HepG2 (cell line): ENCODE measurements at regions not wholly inside any gene's neighbourhood (a gene's known extent, or its start where the extent isn't known, plus 50 kb on each side); places are given as distances from the start of the nearest gene placed in this dataset.
A peak's percentile ranks its signal among the peaks of the same experiment; 100 is the strongest.

Source experiments
- BATF2 ChIP-seq: sonication (generic); formaldehyde crosslinking; IDR thresholded peaks from 2 replicates; pipeline ENCODE4 v1.8.0; 2022; ENCODE audit warnings: mild to moderate bottlenecking, missing genetic modification reagents, moderate library complexity
- DMAP1 ChIP-seq: IDR thresholded peaks from 2 replicates; pipeline ENCODE4 v1.6.1; 2016
- ETV5 ChIP-seq: IDR thresholded peaks from 2 replicates; pipeline ENCODE4 v1.6.1; 2018; ENCODE audit warnings: missing biosample characterization, missing genetic modification reagents, inconsistent platforms, borderline replicate concordance
- FOXO1 ChIP-seq: sonication (generic); formaldehyde crosslinking; IDR thresholded peaks from 2 replicates; pipeline ENCODE4 v1.4.0; 2020; ENCODE audit warnings: missing genetic modification reagents
- GMEB2 ChIP-seq: IDR thresholded peaks from 2 replicates; pipeline ENCODE4 v1.6.1; 2016; ENCODE audit warnings: missing biosample characterization, missing genetic modification reagents, low read depth
- HDAC1 ChIP-seq: sonication (generic); formaldehyde crosslinking; IDR thresholded peaks from 2 replicates; pipeline ENCODE4 v1.5.1; 2020; ENCODE audit warnings: mild to moderate bottlenecking, missing genetic modification reagents
- MAFG ChIP-seq: sonication (generic); formaldehyde crosslinking; IDR thresholded peaks from 2 replicates; pipeline ENCODE4 v1.5.1; 2020; ENCODE audit warnings: mild to moderate bottlenecking, missing genetic modification reagents
- NFKBIZ ChIP-seq: IDR thresholded peaks from 2 replicates; pipeline ENCODE4 v1.6.1; 2018; ENCODE audit warnings: missing genetic modification reagents, missing compliant biosample characterization
- NR3C1 ChIP-seq: sonication (generic); formaldehyde crosslinking; IDR thresholded peaks from 2 replicates; pipeline ENCODE4 v1.4.0; 2020; ENCODE audit warnings: missing genetic modification reagents
- PHF5A ChIP-seq: IDR thresholded peaks from one replicate; pipeline ENCODE4 v1.6.1; 2018; ENCODE audit warnings: low read depth, missing genetic modification reagents; ENCODE audit not compliant: unreplicated experiment
- SATB2 ChIP-seq: sonication (generic); formaldehyde crosslinking; IDR thresholded peaks from 2 replicates; pipeline ENCODE4 v1.5.0; 2020; ENCODE audit warnings: missing genetic modification reagents
- SUZ12 ChIP-seq: fragments of 150-350 bp; IDR thresholded peaks from 2 replicates; pipeline ENCODE4 v1.6.1; 2014; ENCODE audit warnings: low read depth, low read length
- THYN1 ChIP-seq: sonication (generic); formaldehyde crosslinking; IDR thresholded peaks from 2 replicates; pipeline ENCODE4 v1.8.1; 2023; ENCODE audit warnings: low read depth, mild to moderate bottlenecking, moderate library complexity, missing genetic modification reagents, borderline replicate concordance
- ZFP37 ChIP-seq: sonication (generic); formaldehyde crosslinking; IDR thresholded peaks from 2 replicates; pipeline ENCODE4 v1.4.0; 2020; ENCODE audit warnings: missing genetic modification reagents, borderline replicate concordance
- ZFP62 ChIP-seq: sonication (generic); formaldehyde crosslinking; IDR thresholded peaks from 2 replicates; pipeline ENCODE4 v1.4.0; 2020; ENCODE audit warnings: missing genetic modification reagents
- ZMAT5 ChIP-seq: sonication (generic); formaldehyde crosslinking; IDR thresholded peaks from 2 replicates; pipeline ENCODE4 v1.5.0; 2020; ENCODE audit warnings: mild to moderate bottlenecking, low read depth, missing genetic modification reagents, borderline replicate concordance
- ZNF124 ChIP-seq: sonication (generic); formaldehyde crosslinking; IDR thresholded peaks from 2 replicates; pipeline ENCODE4 v1.4.0; 2020; ENCODE audit warnings: missing genetic modification reagents
- ZNF3 ChIP-seq: IDR thresholded peaks from 2 replicates; pipeline ENCODE4 v1.7.0; 2017; ENCODE audit warnings: inconsistent platforms
- ZNF343 ChIP-seq: sonication (generic); formaldehyde crosslinking; IDR thresholded peaks from 2 replicates; pipeline ENCODE4 v1.4.0; 2020; ENCODE audit warnings: mild to moderate bottlenecking, missing genetic modification reagents
- ZNF549 ChIP-seq: sonication (generic); formaldehyde crosslinking; IDR thresholded peaks from 2 replicates; pipeline ENCODE4 v1.5.0; 2020; ENCODE audit warnings: missing genetic modification reagents
- TF ChIP-seq, protein P1 (sequence below): sonication (generic); formaldehyde crosslinking; IDR thresholded peaks from 2 replicates; pipeline ENCODE4 v1.5.0; 2020; ENCODE audit warnings: mild to moderate bottlenecking, missing genetic modification reagents
- TF ChIP-seq, protein P2 (sequence below): sonication (generic); formaldehyde crosslinking; IDR thresholded peaks from 2 replicates; pipeline ENCODE4 v1.4.0; 2020; ENCODE audit warnings: missing genetic modification reagents, borderline replicate concordance
- TF ChIP-seq, protein P3 (sequence below): IDR thresholded peaks from 2 replicates; pipeline ENCODE4 v1.6.1; 2016

DNA sequence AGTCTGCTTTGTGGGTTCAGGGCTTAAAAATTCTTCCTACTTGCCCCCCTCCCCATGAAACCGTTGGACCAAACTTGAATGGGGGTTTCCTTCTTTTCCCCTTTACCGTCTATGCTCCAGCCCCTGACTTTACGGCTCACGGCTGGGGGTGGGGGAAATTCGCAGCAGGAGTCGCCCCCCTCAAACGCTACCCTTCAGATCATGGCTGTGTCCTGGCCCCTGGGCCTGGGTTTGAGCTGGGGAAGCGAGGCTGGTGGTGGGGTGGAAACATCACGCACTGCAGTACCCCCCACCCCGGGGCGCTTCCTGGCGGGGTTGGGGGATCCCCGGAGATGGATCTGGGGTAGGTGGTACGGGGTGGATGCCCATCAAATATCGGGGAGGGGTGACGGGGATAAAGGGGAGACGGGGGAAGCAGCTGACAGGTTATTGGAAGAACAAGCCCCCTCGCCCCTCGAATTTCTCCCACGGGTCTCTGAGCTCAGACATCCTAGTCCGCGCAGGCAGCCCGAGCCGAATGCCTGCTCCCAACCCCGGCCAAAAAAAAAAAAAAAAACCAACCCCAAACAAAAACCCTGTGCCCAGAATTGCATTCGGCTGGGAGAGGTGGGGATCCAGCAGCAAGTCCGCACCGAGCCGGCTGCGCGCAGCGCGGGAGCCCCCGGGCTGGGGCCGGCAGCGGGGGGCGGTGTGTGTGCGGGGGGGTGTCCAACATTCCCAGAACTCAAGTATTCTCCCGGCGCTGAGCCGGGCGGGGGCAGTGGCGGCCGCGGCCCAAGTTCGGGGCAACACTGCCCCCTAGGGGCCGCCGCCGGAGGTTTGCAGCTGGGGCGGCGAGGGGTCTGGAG is 59.0 kb upstream of the ACOT11 start (continued):
- TF ChIP-seq SATB2 (CRISPR knock-in tag) (no peak), ZNF549 (CRISPR knock-in tag) (no peak), PHF5A (CRISPR knock-in tag) (no peak), ZNF124 (0 out of 2 replicates have a peak, but pooled peaks have one; percentile 67), ZFP37 (CRISPR knock-in tag) (no peak), SUZ12 (no peak), ZNF343 (CRISPR knock-in tag) (no peak), DMAP1 (CRISPR knock-in tag) (no peak), GMEB2 (CRISPR knock-in tag) (no peak), ZMAT5 (CRISPR knock-in tag) (no peak), HDAC1 (peak; percentile 38; the same call in 1 of the 2 replicates), ZNF3 (CRISPR knock-in tag) (no peak), MAFG (CRISPR knock-in tag) (no peak), FOXO1 (no peak), THYN1 (CRISPR knock-in tag) (no peak), ETV5 (CRISPR knock-in tag) (no peak), NR3C1 (no peak), BATF2 (no peak), NFKBIZ (CRISPR knock-in tag) (no peak), ZFP62 (CRISPR knock-in tag) (no peak)
- TF ChIP-seq, protein P1, sequence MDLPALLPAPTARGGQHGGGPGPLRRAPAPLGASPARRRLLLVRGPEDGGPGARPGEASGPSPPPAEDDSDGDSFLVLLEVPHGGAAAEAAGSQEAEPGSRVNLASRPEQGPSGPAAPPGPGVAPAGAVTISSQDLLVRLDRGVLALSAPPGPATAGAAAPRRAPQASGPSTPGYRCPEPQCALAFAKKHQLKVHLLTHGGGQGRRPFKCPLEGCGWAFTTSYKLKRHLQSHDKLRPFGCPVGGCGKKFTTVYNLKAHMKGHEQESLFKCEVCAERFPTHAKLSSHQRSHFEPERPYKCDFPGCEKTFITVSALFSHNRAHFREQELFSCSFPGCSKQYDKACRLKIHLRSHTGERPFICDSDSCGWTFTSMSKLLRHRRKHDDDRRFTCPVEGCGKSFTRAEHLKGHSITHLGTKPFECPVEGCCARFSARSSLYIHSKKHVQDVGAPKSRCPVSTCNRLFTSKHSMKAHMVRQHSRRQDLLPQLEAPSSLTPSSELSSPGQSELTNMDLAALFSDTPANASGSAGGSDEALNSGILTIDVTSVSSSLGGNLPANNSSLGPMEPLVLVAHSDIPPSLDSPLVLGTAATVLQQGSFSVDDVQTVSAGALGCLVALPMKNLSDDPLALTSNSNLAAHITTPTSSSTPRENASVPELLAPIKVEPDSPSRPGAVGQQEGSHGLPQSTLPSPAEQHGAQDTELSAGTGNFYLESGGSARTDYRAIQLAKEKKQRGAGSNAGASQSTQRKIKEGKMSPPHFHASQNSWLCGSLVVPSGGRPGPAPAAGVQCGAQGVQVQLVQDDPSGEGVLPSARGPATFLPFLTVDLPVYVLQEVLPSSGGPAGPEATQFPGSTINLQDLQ (CRISPR knock-in tag): no peak
- TF ChIP-seq, protein P2, sequence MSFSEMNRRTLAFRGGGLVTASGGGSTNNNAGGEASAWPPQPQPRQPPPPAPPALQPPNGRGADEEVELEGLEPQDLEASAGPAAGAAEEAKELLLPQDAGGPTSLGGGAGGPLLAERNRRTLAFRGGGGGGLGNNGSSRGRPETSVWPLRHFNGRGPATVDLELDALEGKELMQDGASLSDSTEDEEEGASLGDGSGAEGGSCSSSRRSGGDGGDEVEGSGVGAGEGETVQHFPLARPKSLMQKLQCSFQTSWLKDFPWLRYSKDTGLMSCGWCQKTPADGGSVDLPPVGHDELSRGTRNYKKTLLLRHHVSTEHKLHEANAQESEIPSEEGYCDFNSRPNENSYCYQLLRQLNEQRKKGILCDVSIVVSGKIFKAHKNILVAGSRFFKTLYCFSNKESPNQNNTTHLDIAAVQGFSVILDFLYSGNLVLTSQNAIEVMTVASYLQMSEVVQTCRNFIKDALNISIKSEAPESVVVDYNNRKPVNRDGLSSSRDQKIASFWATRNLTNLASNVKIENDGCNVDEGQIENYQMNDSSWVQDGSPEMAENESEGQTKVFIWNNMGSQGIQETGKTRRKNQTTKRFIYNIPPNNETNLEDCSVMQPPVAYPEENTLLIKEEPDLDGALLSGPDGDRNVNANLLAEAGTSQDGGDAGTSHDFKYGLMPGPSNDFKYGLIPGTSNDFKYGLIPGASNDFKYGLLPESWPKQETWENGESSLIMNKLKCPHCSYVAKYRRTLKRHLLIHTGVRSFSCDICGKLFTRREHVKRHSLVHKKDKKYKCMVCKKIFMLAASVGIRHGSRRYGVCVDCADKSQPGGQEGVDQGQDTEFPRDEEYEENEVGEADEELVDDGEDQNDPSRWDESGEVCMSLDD (CRISPR knock-in tag): no peak
- TF ChIP-seq, protein P3, sequence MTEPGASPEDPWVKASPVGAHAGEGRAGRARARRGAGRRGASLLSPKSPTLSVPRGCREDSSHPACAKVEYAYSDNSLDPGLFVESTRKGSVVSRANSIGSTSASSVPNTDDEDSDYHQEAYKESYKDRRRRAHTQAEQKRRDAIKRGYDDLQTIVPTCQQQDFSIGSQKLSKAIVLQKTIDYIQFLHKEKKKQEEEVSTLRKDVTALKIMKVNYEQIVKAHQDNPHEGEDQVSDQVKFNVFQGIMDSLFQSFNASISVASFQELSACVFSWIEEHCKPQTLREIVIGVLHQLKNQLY (CRISPR knock-in tag): no peak
